GM10266 (cell line): ENCODE measurements at regions not wholly inside any gene's neighbourhood (a gene's known extent, or its start where the extent isn't known, plus 50 kb on each side); places are given as distances from the start of the nearest gene placed in this dataset.

Experiments used
- DNase-seq: peaks from one replicate; pipeline ENCODE4 v3.0.0; 2012; ENCODE audit errors: extremely low spot score
- CTCF ChIP-seq: IDR thresholded peaks from 2 replicates; pipeline ENCODE4 v1.5.1; 2012; ENCODE audit warnings: mild to moderate bottlenecking, low read depth; ENCODE audit not compliant: control insufficient read depth, insufficient read depth; ENCODE audit errors: missing control alignments

GRCh38 chr9:676780-677438 is 164.6 kb upstream of the DMRT1 start:
- TF ChIP-seq CTCF: no peak
- no peak for DNase-seq

- DNase-seq: peak; percentile 12
- no peak for TF ChIP-seq CTCF
Observed at GRCh38 chr9:677461-678097, 163.9 kb upstream of the DMRT1 start.

GRCh38 chr9:678897-679296 is 162.6 kb upstream of the DMRT1 start:
- no peak for TF ChIP-seq CTCF
- DNase-seq: no peak

GRCh38 chr9:679462-679861 is 162.0 kb upstream of the DMRT1 start:
- no peak for TF ChIP-seq CTCF
- no peak for DNase-seq

- no peak for TF ChIP-seq CTCF
- DNase-seq: no peak
Observed at GRCh38 chr9:680106-680505, 161.4 kb upstream of the DMRT1 start.

GRCh38 chr9:682633-683508 is 158.6 kb upstream of the DMRT1 start:
- TF ChIP-seq CTCF: no peak
- no peak for DNase-seq
